GM12878 (cell line): ENCODE measurements at regions not wholly inside any gene's neighbourhood (a gene's known extent, or its start where the extent isn't known, plus 50 kb on each side); places are given as distances from the start of the nearest gene placed in this dataset.

Source experiments
- ATAC-seq: fragments of 200-7000 bp; cut with Tn5 transposase; 3 replicates; pipeline ENCODE4 v1.9.1; 2020; ENCODE audit warnings: mild to moderate bottlenecking, moderate library complexity
- BruUV-seq: library from RNA; stranded (reverse); fragments of 400-500 nt; replicated peaks from 2 replicates; lab custom pipeline; 2021; lab: Mats Ljungman, UMichigan
- CTCF ChIA-PET: fragments of 300-600 bp; sonication (Branson Sonifier 250); formaldehyde crosslinking; extraction: SDS; loops from one replicate; lab custom pipeline; 2021; ENCODE audit warnings: inconsistent platforms; lab: Yijun Ruan, JAX
- POLR2A ChIA-PET: fragments of 350-600 bp; formaldehyde crosslinking; extraction: SDS; loops from one replicate; lab custom pipeline; 2021; ENCODE audit warnings: inconsistent platforms; lab: Charles Lee
- RAD21 ChIA-PET: fragments of 300-600 bp; sonication (Branson Sonifier 250); formaldehyde crosslinking; loops from one replicate; lab custom pipeline; 2023; ENCODE audit warnings: antibody characterized with exemption; ENCODE audit not compliant: unreplicated experiment; lab: Charles Lee
- SMC1A ChIA-PET: fragments of 300-600 bp; sonication (Branson Sonifier 250); formaldehyde crosslinking; loops from one replicate; lab custom pipeline; 2023; ENCODE audit not compliant: unreplicated experiment, uncharacterized antibody; lab: Charles Lee
- DNase-seq: peaks from one replicate; pipeline ENCODE4 v3.0.0-alpha.2; 2011; ENCODE audit warnings: low read depth, low spot score
- FAIRE-seq: peaks from 3 replicates; lab custom pipeline; 2011; peaks lifted over from hg19 to GRCh38; lab: Jason Lieb, UNC
- H2AFZ ChIP-seq: 2 replicates; pipeline ENCODE4 v1.6.0; 2011; ENCODE audit warnings: low read depth, low read length, control low read depth; ENCODE audit not compliant: control insufficient read depth
- H3K27ac ChIP-seq: 2 replicates; pipeline ENCODE4 v1.5.1; 2011; ENCODE audit warnings: control low read depth; ENCODE audit not compliant: control insufficient read depth, insufficient read depth
- H3K27me3 ChIP-seq, 2 experiments: replicated peaks in 1 of 2; 2 replicates each; pipeline versions ENCODE4 v1.6.0 to v1.6.1; 2011; ENCODE audit warnings: low read length in 1 of 2; ENCODE audit not compliant: control insufficient read depth in 2 of 2, insufficient read depth in 2 of 2
- H3K36me3 ChIP-seq, 2 experiments: 2 replicates each; pipeline ENCODE4 v1.5.1; 2011; ENCODE audit warnings: low read length in 1 of 2; ENCODE audit not compliant: control insufficient read depth in 2 of 2, insufficient read depth in 2 of 2
- H3K4me1 ChIP-seq: 2 replicates; pipeline ENCODE4 v1.6.1; 2011; ENCODE audit warnings: mild to moderate bottlenecking, low read length, moderate library complexity, mixed read lengths; ENCODE audit not compliant: control insufficient read depth, insufficient read depth
- H3K4me2 ChIP-seq: 2 replicates; pipeline ENCODE4 v1.6.0; 2011; ENCODE audit warnings: control low read depth; ENCODE audit not compliant: control insufficient read depth, insufficient read depth
- H3K4me3 ChIP-seq: fragments of 200-600 bp; sonication (generic); 2 replicates; pipeline ENCODE4 v1.5.1; 2016
- H3K79me2 ChIP-seq: 2 replicates; pipeline ENCODE4 v1.6.0; 2011; ENCODE audit warnings: low read length; ENCODE audit not compliant: control insufficient read depth, insufficient read depth
- H3K9ac ChIP-seq: 2 replicates; pipeline ENCODE4 v1.8.0; 2011; ENCODE audit warnings: low read length, control low read depth, mixed read lengths; ENCODE audit not compliant: control insufficient read depth, insufficient read depth
- H3K9me3 ChIP-seq: replicated peaks from 3 replicates; pipeline ENCODE4 v1.5.1; 2011; ENCODE audit warnings: mild to moderate bottlenecking, low read length; ENCODE audit not compliant: control insufficient read depth, insufficient read depth
- H4K20me1 ChIP-seq: 2 replicates; pipeline ENCODE4 v1.6.0; 2011; ENCODE audit not compliant: control insufficient read depth, insufficient read depth
- ESRRA ChIP-seq: IDR thresholded peaks from 2 replicates; pipeline ENCODE4 v1.6.1; 2012; ENCODE audit warnings: mild to moderate bottlenecking, low read length, improper control_type of control experiment
- HCFC1 ChIP-seq: fragments of 150-350 bp; IDR thresholded peaks from 2 replicates; pipeline ENCODE4 v1.6.1; 2014; ENCODE audit warnings: low read length
- IRF4 ChIP-seq: IDR thresholded peaks from 2 replicates; pipeline ENCODE4 v1.6.1; 2011; ENCODE audit warnings: low read depth, low read length
- MEF2A ChIP-seq: IDR thresholded peaks from 2 replicates; pipeline ENCODE4 v1.6.1; 2011; ENCODE audit warnings: low read depth, mild to moderate bottlenecking, low read length, moderate library complexity; ENCODE audit not compliant: insufficient read depth
- NFYB ChIP-seq: IDR thresholded peaks from 2 replicates; pipeline ENCODE4 v1.6.1; 2011; ENCODE audit warnings: low read depth, mild to moderate bottlenecking, low read length, improper control_type of control experiment, moderate library complexity; ENCODE audit not compliant: insufficient read depth
- NRF1 ChIP-seq: conservative IDR thresholded peaks from 2 replicates; pipeline ENCODE4 v1.6.1; 2011; ENCODE audit warnings: mild to moderate bottlenecking, low read depth, low read length, improper control_type of control experiment
- RCOR1 ChIP-seq: conservative IDR thresholded peaks from 2 replicates; pipeline ENCODE4 v1.6.1; 2012; ENCODE audit warnings: low read depth, low read length, improper control_type of control experiment
- SMARCA5 ChIP-seq: fragments of 450-650 bp; IDR thresholded peaks from 2 replicates; pipeline ENCODE4 v1.6.1; 2017; ENCODE audit warnings: mild to moderate bottlenecking
- YY1 ChIP-seq: IDR thresholded peaks from 2 replicates; pipeline ENCODE4 v1.6.1; 2011; ENCODE audit warnings: low read depth, mild to moderate bottlenecking, low read length
- WGBS: methylation state at CpG from one replicate; pipeline ENCODE4 v1.1.6; 2016; ENCODE audit warnings: low lambda C conversion rate; ENCODE audit not compliant: insufficient replicate concordance, insufficient coverage; ENCODE audit errors: missing lambda C conversion rate; 5-methylcytosine and 5-hydroxymethylcytosine counted together
- in situ Hi-C: fragments of 300-500 bp; cut with MboI; formaldehyde crosslinking; loops from 9 replicates; pipeline ENCODE4 v1.14.3; 2018; ENCODE audit warnings: mixed read lengths
- intact Hi-C: fragments of 100-400 bp; cut with micrococcal nuclease; formaldehyde crosslinking; loops from one replicate; pipeline ENCODE4 v1.14.2; 2022; ENCODE audit not compliant: unreplicated experiment
- TF ChIP-seq, protein P1 (sequence below): fragments of 150-350 bp; IDR thresholded peaks from 2 replicates; pipeline ENCODE4 v1.6.1; 2014; ENCODE audit warnings: mild to moderate bottlenecking, low read depth, low read length
- TF ChIP-seq, protein P2 (sequence below): fragments of 450-650 bp; IDR thresholded peaks from 2 replicates; pipeline ENCODE4 v1.6.1; 2017; ENCODE audit warnings: mild to moderate bottlenecking, moderate library complexity
- TF ChIP-seq, protein P3 (sequence below): IDR thresholded peaks from 2 replicates; pipeline ENCODE4 v1.6.1; 2011; ENCODE audit warnings: low read depth, low read length, improper control_type of control experiment, borderline replicate concordance

DNA sequence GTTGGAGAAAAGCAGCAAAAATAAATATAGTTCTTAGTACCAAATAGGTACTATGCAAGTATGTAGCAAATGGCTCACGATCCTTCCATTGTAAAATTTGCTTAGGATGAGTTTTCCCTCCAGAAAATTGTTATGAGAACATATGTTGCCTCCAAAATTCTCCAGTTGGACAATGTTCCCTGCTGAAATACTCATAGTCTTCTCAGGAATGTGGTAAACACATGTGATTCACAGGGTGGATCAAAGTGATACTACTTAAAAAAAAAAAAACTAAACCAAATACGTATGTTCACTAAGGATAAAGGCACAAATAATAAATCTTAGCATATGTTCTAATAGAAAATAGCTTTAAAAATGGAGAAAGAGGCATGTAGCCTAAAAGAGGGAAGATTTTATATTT lies 84.3 kb upstream of the ZNF385D start:
- ATAC-seq, result no peak

DNA sequence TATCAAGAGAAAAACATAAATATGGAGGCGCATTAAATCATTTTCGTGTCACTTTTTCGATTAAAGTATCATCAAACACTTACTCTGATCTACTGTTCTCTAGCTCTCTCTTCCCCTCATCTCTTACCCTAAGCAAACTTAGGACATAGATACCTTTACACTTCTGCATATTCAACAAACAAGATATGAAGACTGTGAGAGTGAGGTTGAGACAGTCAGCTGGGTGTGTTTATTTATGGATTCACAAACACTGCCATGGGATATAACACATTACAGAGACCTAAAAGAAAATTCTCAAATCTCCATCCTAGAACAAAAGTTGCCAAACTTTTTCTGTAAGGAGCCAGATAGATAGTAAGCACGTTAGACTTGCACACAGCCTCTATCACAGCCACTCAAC lies 85.2 kb upstream of the ZNF385D start:
- Histone ChIP-seq H4K20me1 (no peaks in the 10 kb centered on the region), H3K79me2 (no peaks in the 10 kb centered on the region), H3K27me3 (no peaks in the 10 kb centered on the region), H3K36me3 (no peaks in the 10 kb centered on the region), H2AFZ (no peak overlapping the region), H3K9me3 (no peaks in the 10 kb centered on the region), H3K4me3 (no peak overlapping the region), H3K4me2 (no peak overlapping the region), H3K27ac (no peak overlapping the region), H3K9ac (no peak overlapping the region), H3K4me1 (no peaks in the 10 kb centered on the region)
- DNase-seq (no peak), ATAC-seq (no peak), FAIRE-seq (no peak)
- in situ Hi-C loops, result no loop called here
- ChIA-PET SMC1A (interaction anchor here (1.2 kb wide), 1 partner anchor 84 kb away, joined by 3 read pairs; no protein-coding TSS in a partner anchor), CTCF (no interaction called here), RAD21 (no interaction called here), POLR2A (no interaction called here)
- BruUV-seq, result no TSS peak
- 1% methylated on average over 4 of the region's 4 CpGs for WGBS
- intact Hi-C loops, result no loop called here
- TF ChIP-seq NRF1 (no peak), SMARCA5 (no peak), IRF4 (no peak), MEF2A (no peak), NFYB (no peak), HCFC1 (no peak), RCOR1 (no peak), YY1 (no peak), ESRRA (no peak)
- TF ChIP-seq, protein P1, sequence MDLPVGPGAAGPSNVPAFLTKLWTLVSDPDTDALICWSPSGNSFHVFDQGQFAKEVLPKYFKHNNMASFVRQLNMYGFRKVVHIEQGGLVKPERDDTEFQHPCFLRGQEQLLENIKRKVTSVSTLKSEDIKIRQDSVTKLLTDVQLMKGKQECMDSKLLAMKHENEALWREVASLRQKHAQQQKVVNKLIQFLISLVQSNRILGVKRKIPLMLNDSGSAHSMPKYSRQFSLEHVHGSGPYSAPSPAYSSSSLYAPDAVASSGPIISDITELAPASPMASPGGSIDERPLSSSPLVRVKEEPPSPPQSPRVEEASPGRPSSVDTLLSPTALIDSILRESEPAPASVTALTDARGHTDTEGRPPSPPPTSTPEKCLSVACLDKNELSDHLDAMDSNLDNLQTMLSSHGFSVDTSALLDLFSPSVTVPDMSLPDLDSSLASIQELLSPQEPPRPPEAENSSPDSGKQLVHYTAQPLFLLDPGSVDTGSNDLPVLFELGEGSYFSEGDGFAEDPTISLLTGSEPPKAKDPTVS, result no peak
- TF ChIP-seq, protein P2, sequence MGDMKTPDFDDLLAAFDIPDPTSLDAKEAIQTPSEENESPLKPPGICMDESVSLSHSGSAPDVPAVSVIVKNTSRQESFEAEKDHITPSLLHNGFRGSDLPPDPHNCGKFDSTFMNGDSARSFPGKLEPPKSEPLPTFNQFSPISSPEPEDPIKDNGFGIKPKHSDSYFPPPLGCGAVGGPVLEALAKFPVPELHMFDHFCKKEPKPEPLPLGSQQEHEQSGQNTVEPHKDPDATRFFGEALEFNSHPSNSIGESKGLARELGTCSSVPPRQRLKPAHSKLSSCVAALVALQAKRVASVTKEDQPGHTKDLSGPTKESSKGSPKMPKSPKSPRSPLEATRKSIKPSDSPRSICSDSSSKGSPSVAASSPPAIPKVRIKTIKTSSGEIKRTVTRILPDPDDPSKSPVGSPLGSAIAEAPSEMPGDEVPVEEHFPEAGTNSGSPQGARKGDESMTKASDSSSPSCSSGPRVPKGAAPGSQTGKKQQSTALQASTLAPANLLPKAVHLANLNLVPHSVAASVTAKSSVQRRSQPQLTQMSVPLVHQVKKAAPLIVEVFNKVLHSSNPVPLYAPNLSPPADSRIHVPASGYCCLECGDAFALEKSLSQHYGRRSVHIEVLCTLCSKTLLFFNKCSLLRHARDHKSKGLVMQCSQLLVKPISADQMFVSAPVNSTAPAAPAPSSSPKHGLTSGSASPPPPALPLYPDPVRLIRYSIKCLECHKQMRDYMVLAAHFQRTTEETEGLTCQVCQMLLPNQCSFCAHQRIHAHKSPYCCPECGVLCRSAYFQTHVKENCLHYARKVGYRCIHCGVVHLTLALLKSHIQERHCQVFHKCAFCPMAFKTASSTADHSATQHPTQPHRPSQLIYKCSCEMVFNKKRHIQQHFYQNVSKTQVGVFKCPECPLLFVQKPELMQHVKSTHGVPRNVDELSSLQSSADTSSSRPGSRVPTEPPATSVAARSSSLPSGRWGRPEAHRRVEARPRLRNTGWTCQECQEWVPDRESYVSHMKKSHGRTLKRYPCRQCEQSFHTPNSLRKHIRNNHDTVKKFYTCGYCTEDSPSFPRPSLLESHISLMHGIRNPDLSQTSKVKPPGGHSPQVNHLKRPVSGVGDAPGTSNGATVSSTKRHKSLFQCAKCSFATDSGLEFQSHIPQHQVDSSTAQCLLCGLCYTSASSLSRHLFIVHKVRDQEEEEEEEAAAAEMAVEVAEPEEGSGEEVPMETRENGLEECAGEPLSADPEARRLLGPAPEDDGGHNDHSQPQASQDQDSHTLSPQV, result no peak

More for the DNA sequence above, 84.3 kb upstream of the ZNF385D start:
- no peak overlapping the region for H3K4me3 ChIP-seq
- no peak overlapping the region for H3K9ac ChIP-seq
- RAD21 ChIA-PET, result no interaction called here
- SMC1A ChIA-PET, result no interaction called here
- TF ChIP-seq, protein P3, sequence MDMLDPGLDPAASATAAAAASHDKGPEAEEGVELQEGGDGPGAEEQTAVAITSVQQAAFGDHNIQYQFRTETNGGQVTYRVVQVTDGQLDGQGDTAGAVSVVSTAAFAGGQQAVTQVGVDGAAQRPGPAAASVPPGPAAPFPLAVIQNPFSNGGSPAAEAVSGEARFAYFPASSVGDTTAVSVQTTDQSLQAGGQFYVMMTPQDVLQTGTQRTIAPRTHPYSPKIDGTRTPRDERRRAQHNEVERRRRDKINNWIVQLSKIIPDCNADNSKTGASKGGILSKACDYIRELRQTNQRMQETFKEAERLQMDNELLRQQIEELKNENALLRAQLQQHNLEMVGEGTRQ, result no peak
- no peaks in the 10 kb centered on the region for H4K20me1 ChIP-seq
- FAIRE-seq (no peak), DNase-seq (no peak)
- no peak overlapping the region for H2AFZ ChIP-seq
- no peaks in the 10 kb centered on the region for H3K27me3 ChIP-seq
- 0% methylated on average over 2 of the region's 2 CpGs for WGBS
- H3K27ac ChIP-seq, result no peak overlapping the region
- in situ Hi-C loops, result no loop called here
- CTCF ChIA-PET, result interaction anchor here (1.2 kb wide), 2 partner anchors 8 to 11 kb away, joined by 3 to 4 read pairs; no protein-coding TSS in a partner anchor
- H3K4me2 ChIP-seq, result no peak overlapping the region
- no peaks in the 10 kb centered on the region for H3K9me3 ChIP-seq
- no peaks in the 10 kb centered on the region for H3K4me1 ChIP-seq
- no peaks in the 10 kb centered on the region for H3K79me2 ChIP-seq
- POLR2A ChIA-PET, result no interaction called here
- intact Hi-C loops, result no loop called here
- no TSS peak for BruUV-seq
- H3K36me3 ChIP-seq, result no peaks in the 10 kb centered on the region
